HepG2 (cell line): ENCODE measurements at regions not wholly inside any gene's neighbourhood (a gene's known extent, or its start where the extent isn't known, plus 50 kb on each side); places are given as distances from the start of the nearest gene placed in this dataset.

ENCODE experiments used
- ATAC-seq: fragments of 200-7000 bp; cut with Tn5 transposase; 3 replicates; pipeline ENCODE4 v1.9.1; 2020; ENCODE audit warnings: mild to moderate bottlenecking, moderate library complexity
- BruUV-seq: library from RNA; stranded (reverse); fragments of 400-500 nt; replicated peaks from 2 replicates; lab custom pipeline; 2021; lab: Mats Ljungman, UMichigan
- CTCF ChIA-PET: fragments of 300-600 bp; formaldehyde crosslinking; extraction: SDS; loops from one replicate; lab custom pipeline; 2021; ENCODE audit warnings: low total read pairs, inconsistent platforms, low intra/inter-chr PET ratio; lab: Yijun Ruan, JAX
- POLR2A ChIA-PET: fragments of 350-600 bp; sonication (Branson Sonifier 250); formaldehyde crosslinking; loops from one replicate; lab custom pipeline; 2020; ENCODE audit warnings: antibody characterized with exemption, inconsistent platforms; lab: Yijun Ruan, JAX
- DNase-seq: peaks from one replicate; pipeline ENCODE4 v3.0.0-alpha.2; 2015; ENCODE audit warnings: low spot score
- FAIRE-seq: peaks from 3 replicates; lab custom pipeline; 2011; peaks lifted over from hg19 to GRCh38; lab: Jason Lieb, UNC
- H2AFZ ChIP-seq: one replicate; pipeline ENCODE4 v1.6.1; 2011; ENCODE audit warnings: low read length, inconsistent platforms
- H3K27ac ChIP-seq: fragments of 300-600 bp; 3 replicates; pipeline ENCODE4 v1.8.0; 2011; ENCODE audit warnings: mixed run types, mild to moderate bottlenecking, mixed read lengths, low read length, inconsistent platforms; ENCODE audit not compliant: insufficient read depth; ENCODE audit errors: extremely low read length
- H3K27me3 ChIP-seq, 2 experiments: fragments of 200-600 bp in 1 of 2; 2 replicates in 1 of 2; 3 replicates in 1 of 2; pipeline versions ENCODE4 v1.6.0 to v1.8.0; 2011; ENCODE audit warnings: low read length in 2 of 2, mild to moderate bottlenecking in 2 of 2, moderate library complexity in 2 of 2, inconsistent platforms in 1 of 2; ENCODE audit not compliant: insufficient read depth in 2 of 2, control insufficient read depth in 1 of 2
- H3K36me3 ChIP-seq, 2 experiments: fragments of 200-600 bp in 1 of 2; replicated peaks in 1 of 2; 2 replicates in 1 of 2; 3 replicates in 1 of 2; pipeline versions ENCODE4 v1.5.1 to v1.8.0; 2011; ENCODE audit warnings: low read length in 2 of 2, inconsistent platforms in 1 of 2; ENCODE audit not compliant: insufficient read depth in 2 of 2, control insufficient read depth in 1 of 2
- H3K4me1 ChIP-seq: 2 replicates; pipeline ENCODE4 v1.5.1; 2012; ENCODE audit warnings: low read length, inconsistent platforms; ENCODE audit not compliant: insufficient read depth
- H3K4me2 ChIP-seq: 2 replicates; pipeline ENCODE4 v1.6.0; 2011; ENCODE audit warnings: low read depth, low read length, inconsistent platforms
- H3K4me3 ChIP-seq, 3 experiments: fragments of 200-600 bp in 1 of 3; sonication (generic), shearing (Covaris generic) in 1 of 3; replicated peaks in 1 of 3; 2 replicates each; pipeline ENCODE4 v1.5.1; 2011 to 2016; ENCODE audit warnings: low read length in 3 of 3, inconsistent platforms in 2 of 3, low read depth in 2 of 3, mild to moderate bottlenecking in 2 of 3, control low read depth in 1 of 3, mixed read lengths in 1 of 3; ENCODE audit not compliant: insufficient read depth in 1 of 3
- H3K79me2 ChIP-seq: one replicate; pipeline ENCODE4 v1.6.1; 2011; ENCODE audit warnings: low read length, inconsistent platforms; ENCODE audit not compliant: insufficient read depth
- H3K9ac ChIP-seq: 2 replicates; pipeline ENCODE4 v1.6.0; 2011; ENCODE audit warnings: mild to moderate bottlenecking, low read depth, low read length, inconsistent platforms; ENCODE audit not compliant: insufficient read depth
- H3K9me3 ChIP-seq: 2 replicates; pipeline ENCODE4 v1.5.1; 2012; ENCODE audit warnings: mild to moderate bottlenecking, low read length
- H4K20me1 ChIP-seq: 2 replicates; pipeline ENCODE4 v1.6.0; 2011; ENCODE audit warnings: inconsistent platforms, mild to moderate bottlenecking, low read length, moderate library complexity; ENCODE audit not compliant: insufficient read depth
- AGO2 ChIP-seq: fragments of 200-400 bp; formaldehyde crosslinking; optimal IDR thresholded peaks from 2 replicates; pipeline ENCODE3; 2017; ENCODE audit warnings: mild to moderate bottlenecking, low read depth, low read length, moderate library complexity
- ARHGAP35 ChIP-seq: sonication (generic); formaldehyde crosslinking; IDR thresholded peaks from 2 replicates; pipeline ENCODE4 v1.9.0; 2022; ENCODE audit warnings: mild to moderate bottlenecking, inconsistent platforms, moderate library complexity, missing genetic modification reagents, borderline replicate concordance
- ATF5 ChIP-seq: sonication (generic); formaldehyde crosslinking; IDR thresholded peaks from 2 replicates; pipeline ENCODE4 v1.4.0; 2020; ENCODE audit warnings: mild to moderate bottlenecking, low read depth, missing genetic modification reagents
- BCLAF1 ChIP-seq: fragments of 450-650 bp; IDR thresholded peaks from 2 replicates; pipeline ENCODE4 v1.6.1; 2017; ENCODE audit warnings: mild to moderate bottlenecking
- FOXK2 ChIP-seq: fragments of 450-650 bp; IDR thresholded peaks from 2 replicates; pipeline ENCODE4 v1.6.1; 2016
- IKZF1 ChIP-seq: fragments of 450-650 bp; IDR thresholded peaks from 2 replicates; pipeline ENCODE4 v1.7.1; 2016
- MLLT10 ChIP-seq: sonication (generic); formaldehyde crosslinking; IDR thresholded peaks from 2 replicates; pipeline ENCODE4 v1.4.0; 2020; ENCODE audit warnings: missing genetic modification reagents
- NFE2L1 ChIP-seq: sonication (generic); formaldehyde crosslinking; IDR thresholded peaks from 2 replicates; pipeline ENCODE4 v1.4.0; 2020; ENCODE audit warnings: missing genetic modification reagents, mild to moderate bottlenecking, borderline replicate concordance
- RAD21 ChIP-seq: fragments of 450-650 bp; formaldehyde crosslinking; IDR thresholded peaks from 2 replicates; pipeline ENCODE4 v1.5.0; 2020; ENCODE audit warnings: mild to moderate bottlenecking
- SIX1 ChIP-seq: sonication (generic); formaldehyde crosslinking; IDR thresholded peaks from 2 replicates; pipeline ENCODE4 v1.4.0; 2020; ENCODE audit warnings: missing genetic modification reagents, borderline replicate concordance
- TBX2 ChIP-seq: sonication (generic); formaldehyde crosslinking; IDR thresholded peaks from 2 replicates; pipeline ENCODE4 v1.5.0; 2020; ENCODE audit warnings: missing genetic modification reagents, mild to moderate bottlenecking, borderline replicate concordance
- TFAP4 ChIP-seq: sonication (generic); IDR thresholded peaks from 2 replicates; pipeline ENCODE4 v1.6.1; 2016; ENCODE audit warnings: low read depth, borderline replicate concordance
- ZBTB14 ChIP-seq: sonication (generic); formaldehyde crosslinking; IDR thresholded peaks from 2 replicates; pipeline ENCODE4 v1.4.0; 2020; ENCODE audit warnings: missing genetic modification reagents
- ZBTB2 ChIP-seq: sonication (generic); formaldehyde crosslinking; IDR thresholded peaks from 2 replicates; pipeline ENCODE4 v1.8.0; 2022; ENCODE audit warnings: low read depth, missing genetic modification reagents
- ZBTB7A ChIP-seq: sonication (generic); formaldehyde crosslinking; IDR thresholded peaks from 2 replicates; pipeline ENCODE4 v1.8.0; 2022; ENCODE audit warnings: mild to moderate bottlenecking, missing genetic modification reagents
- ZNF232 ChIP-seq: sonication (generic); formaldehyde crosslinking; IDR thresholded peaks from 2 replicates; pipeline ENCODE4 v1.4.0; 2020; ENCODE audit warnings: missing genetic modification reagents, borderline replicate concordance
- ZNF530 ChIP-seq: sonication (generic); formaldehyde crosslinking; IDR thresholded peaks from 2 replicates; pipeline ENCODE4 v1.5.0; 2020; ENCODE audit warnings: low read depth, mild to moderate bottlenecking, missing genetic modification reagents
- ZNF563 ChIP-seq: sonication (generic); formaldehyde crosslinking; IDR thresholded peaks from 2 replicates; pipeline ENCODE4 v1.8.0; 2022; ENCODE audit warnings: mild to moderate bottlenecking, moderate library complexity, missing genetic modification reagents
- ZSCAN30 ChIP-seq: sonication (generic); formaldehyde crosslinking; IDR thresholded peaks from 2 replicates; pipeline ENCODE4 v1.5.0; 2020; ENCODE audit warnings: mild to moderate bottlenecking, missing genetic modification reagents
- WGBS: methylation state at CpG from one replicate; pipeline ENCODE4 v1.1.6; 2017; ENCODE audit warnings: low lambda C conversion rate; 5-methylcytosine and 5-hydroxymethylcytosine counted together
- in situ Hi-C: cut with HindIII; loops from 2 replicates; pipeline ENCODE4 v1.10.0; 2017; ENCODE audit warnings: low pct_unique_long_range_greater_than_20kb; ENCODE audit not compliant: extremely low pct_ligation_motif_present
- intact Hi-C: fragments of 100-400 bp; cut with micrococcal nuclease; formaldehyde crosslinking; loops from one replicate; pipeline ENCODE4 v1.10.0; 2022; ENCODE audit not compliant: unreplicated experiment

GRCh38 chr6:149166747-149167146 lies 150.8 kb upstream of the TAB2 start (continued):
- TF ChIP-seq SIX1 (CRISPR knock-in tag): no peak
- no peak for TF ChIP-seq MLLT10 (CRISPR knock-in tag)
- no peak for TF ChIP-seq ZBTB14 (CRISPR knock-in tag)
- TF ChIP-seq ATF5: no peak
- TF ChIP-seq BCLAF1: no peak
- TF ChIP-seq ZSCAN30 (CRISPR knock-in tag): no peak
- no peak for TF ChIP-seq RAD21 (CRISPR knock-in tag)
- no peak for TF ChIP-seq AGO2
- no peak for TF ChIP-seq ZNF232 (CRISPR knock-in tag)

GRCh38 chr6:149168968-149169367 lies 148.5 kb upstream of the TAB2 start:
- 40% methylated on average over 6 of the region's 6 CpGs for WGBS
- no peak overlapping the region for H2AFZ ChIP-seq
- CTCF ChIA-PET: no interaction called here
- no peak overlapping the region for H3K4me3 ChIP-seq
- ATAC-seq: peak; percentile 26
- intact Hi-C loops (loop anchor here (2.0 kb wide), 1 partner anchor 70 kb away; no protein-coding TSS in a partner anchor), in situ Hi-C loops (no loop called here)
- no peak for FAIRE-seq
- no peak for TF ChIP-seq ZNF563 (CRISPR knock-in tag)
- no peak for TF ChIP-seq FOXK2
- TF ChIP-seq ARHGAP35: no peak
- no peak for TF ChIP-seq IKZF1
- TF ChIP-seq ZBTB7A (CRISPR knock-in tag): no peak
- TF ChIP-seq TFAP4: no peak
- TF ChIP-seq NFE2L1: no peak
- TF ChIP-seq TBX2 (CRISPR knock-in tag): no peak
- no peak for TF ChIP-seq ZNF530 (CRISPR knock-in tag)
- TF ChIP-seq ZBTB2 (CRISPR knock-in tag): no peak
- H3K9ac ChIP-seq: no peak overlapping the region
- H3K79me2 ChIP-seq: no peaks in the 10 kb centered on the region
- no peaks in the 10 kb centered on the region for H3K9me3 ChIP-seq
- no peaks in the 10 kb centered on the region for H4K20me1 ChIP-seq
- no peaks in the 10 kb centered on the region for H3K36me3 ChIP-seq
- H3K27me3 ChIP-seq: peaks cover 0 to 62% of the 10 kb centered on the region in 2 experiments; a peak in 3 of 5 replicates
- DNase-seq: no peak
- POLR2A ChIA-PET: no interaction called here
- H3K4me2 ChIP-seq: no peak overlapping the region
- no peak overlapping the region for H3K27ac ChIP-seq
- BruUV-seq: no TSS peak
- H3K4me1 ChIP-seq: peaks cover 26% of the 10 kb centered on the region
